C4-2B (cell line): ENCODE measurements at regions not wholly inside any gene's neighbourhood (a gene's known extent, or its start where the extent isn't known, plus 50 kb on each side); places are given as distances from the start of the nearest gene placed in this dataset.

ENCODE experiments used
- CTCF ChIP-seq: fragments of 450-650 bp; conservative IDR thresholded peaks from 2 replicates; pipeline ENCODE4 v1.5.1; 2017; ENCODE audit warnings: mild to moderate bottlenecking
- ZFX ChIP-seq: fragments of 450-650 bp; IDR thresholded peaks from 2 replicates; pipeline ENCODE4 v1.6.1; 2017

DNA sequence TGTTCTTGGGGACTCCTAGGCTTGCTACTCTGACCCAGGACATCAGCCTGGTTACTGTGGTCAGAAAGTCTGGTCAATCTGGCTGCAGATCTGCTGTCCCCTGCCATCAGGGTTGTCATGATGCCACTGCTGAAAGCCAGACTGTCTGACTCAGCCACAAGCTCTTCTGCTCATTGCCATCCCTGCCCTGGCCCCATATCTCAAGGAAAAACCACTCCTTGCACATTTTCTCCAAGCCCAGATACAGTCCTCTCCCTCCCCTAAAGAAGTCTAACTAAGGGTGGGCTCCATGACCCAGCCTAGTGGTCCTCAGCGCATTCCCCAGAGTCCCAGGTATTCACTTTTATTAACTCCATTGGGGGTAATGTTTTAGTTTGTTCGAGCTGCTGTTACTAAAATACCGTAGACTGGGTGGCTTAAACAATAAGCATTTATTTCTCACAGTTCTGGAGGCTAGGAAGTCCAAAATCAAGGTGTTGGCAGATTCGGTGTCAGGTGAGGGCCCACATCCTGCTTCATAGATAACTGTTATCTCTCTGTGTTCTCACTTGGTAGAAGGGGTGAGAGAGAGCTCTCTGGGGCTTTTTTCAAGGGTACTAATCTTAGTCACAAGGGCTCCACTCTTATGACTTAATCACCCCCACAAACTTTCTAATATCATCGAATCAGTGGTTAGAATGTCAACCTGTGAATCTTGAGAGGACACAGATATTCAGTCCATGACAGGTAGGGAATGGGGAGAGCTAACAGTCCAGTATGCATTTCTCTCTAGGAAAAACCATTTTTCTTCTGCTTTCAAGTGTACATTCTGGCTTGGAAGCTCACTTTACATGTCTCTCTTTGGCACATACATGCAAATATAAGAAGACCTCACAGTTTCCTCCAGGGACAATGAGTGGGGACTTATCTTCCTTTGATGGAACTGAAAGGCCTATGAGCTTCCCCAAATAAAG, 94.8 kb upstream of the CXCR4 start:
- TF ChIP-seq CTCF = no peak
- TF ChIP-seq ZFX = no peak
